ENCODE measurements at regions not wholly inside any gene's neighbourhood (a gene's known extent, or its start where the extent isn't known, plus 50 kb on each side); places are given as distances from the start of the nearest gene placed in this dataset.

DNA sequence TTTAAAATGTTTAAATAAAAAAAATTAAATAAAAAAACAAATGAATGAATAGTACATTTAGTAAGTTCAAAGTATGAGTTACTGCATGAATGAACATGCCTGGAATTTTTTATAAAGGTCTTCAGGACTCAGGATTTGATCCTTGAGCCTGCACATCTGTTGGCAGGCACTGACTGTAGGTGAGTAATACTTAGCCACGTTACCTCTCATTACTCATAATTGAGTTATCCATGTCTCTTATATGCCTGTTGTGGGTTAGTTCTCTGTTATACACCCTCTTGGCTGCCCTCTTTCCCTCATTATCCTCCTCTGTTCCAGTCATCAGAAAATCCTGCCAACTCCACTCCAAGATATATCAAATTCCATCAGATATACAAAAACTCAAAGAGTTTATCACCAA lies 276.0 kb downstream of the FBXW7 start:
- no peak for TF ChIP-seq RAD21 (IDR thresholded peaks at IDR 0.05; ENCODE audit: low read depth)
- TF ChIP-seq TEAD4 (IDR thresholded peaks at IDR 0.05): no peak
- TF ChIP-seq, protein P1, sequence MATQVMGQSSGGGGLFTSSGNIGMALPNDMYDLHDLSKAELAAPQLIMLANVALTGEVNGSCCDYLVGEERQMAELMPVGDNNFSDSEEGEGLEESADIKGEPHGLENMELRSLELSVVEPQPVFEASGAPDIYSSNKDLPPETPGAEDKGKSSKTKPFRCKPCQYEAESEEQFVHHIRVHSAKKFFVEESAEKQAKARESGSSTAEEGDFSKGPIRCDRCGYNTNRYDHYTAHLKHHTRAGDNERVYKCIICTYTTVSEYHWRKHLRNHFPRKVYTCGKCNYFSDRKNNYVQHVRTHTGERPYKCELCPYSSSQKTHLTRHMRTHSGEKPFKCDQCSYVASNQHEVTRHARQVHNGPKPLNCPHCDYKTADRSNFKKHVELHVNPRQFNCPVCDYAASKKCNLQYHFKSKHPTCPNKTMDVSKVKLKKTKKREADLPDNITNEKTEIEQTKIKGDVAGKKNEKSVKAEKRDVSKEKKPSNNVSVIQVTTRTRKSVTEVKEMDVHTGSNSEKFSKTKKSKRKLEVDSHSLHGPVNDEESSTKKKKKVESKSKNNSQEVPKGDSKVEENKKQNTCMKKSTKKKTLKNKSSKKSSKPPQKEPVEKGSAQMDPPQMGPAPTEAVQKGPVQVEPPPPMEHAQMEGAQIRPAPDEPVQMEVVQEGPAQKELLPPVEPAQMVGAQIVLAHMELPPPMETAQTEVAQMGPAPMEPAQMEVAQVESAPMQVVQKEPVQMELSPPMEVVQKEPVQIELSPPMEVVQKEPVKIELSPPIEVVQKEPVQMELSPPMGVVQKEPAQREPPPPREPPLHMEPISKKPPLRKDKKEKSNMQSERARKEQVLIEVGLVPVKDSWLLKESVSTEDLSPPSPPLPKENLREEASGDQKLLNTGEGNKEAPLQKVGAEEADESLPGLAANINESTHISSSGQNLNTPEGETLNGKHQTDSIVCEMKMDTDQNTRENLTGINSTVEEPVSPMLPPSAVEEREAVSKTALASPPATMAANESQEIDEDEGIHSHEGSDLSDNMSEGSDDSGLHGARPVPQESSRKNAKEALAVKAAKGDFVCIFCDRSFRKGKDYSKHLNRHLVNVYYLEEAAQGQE (IDR thresholded peaks at IDR 0.05; ENCODE audit: low read depth): no peak
- TF ChIP-seq CREB1 (IDR thresholded peaks at IDR 0.05; ENCODE audit: low read depth): no peak
- TF ChIP-seq ZBTB7A (IDR thresholded peaks at IDR 0.05; ENCODE audit: low read depth): no peak
- TF ChIP-seq TAF1 (IDR thresholded peaks at IDR 0.05; ENCODE audit: low read depth): no peak
- TF ChIP-seq EP300 (IDR thresholded peaks at IDR 0.05; ENCODE audit: borderline replicate concordance): no peak
- TF ChIP-seq, protein P2, sequence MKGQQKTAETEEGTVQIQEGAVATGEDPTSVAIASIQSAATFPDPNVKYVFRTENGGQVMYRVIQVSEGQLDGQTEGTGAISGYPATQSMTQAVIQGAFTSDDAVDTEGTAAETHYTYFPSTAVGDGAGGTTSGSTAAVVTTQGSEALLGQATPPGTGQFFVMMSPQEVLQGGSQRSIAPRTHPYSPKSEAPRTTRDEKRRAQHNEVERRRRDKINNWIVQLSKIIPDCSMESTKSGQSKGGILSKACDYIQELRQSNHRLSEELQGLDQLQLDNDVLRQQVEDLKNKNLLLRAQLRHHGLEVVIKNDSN (IDR thresholded peaks at IDR 0.05): no peak
- TF ChIP-seq EGR1 (IDR thresholded peaks at IDR 0.05): no peak
- TF ChIP-seq, protein P3, sequence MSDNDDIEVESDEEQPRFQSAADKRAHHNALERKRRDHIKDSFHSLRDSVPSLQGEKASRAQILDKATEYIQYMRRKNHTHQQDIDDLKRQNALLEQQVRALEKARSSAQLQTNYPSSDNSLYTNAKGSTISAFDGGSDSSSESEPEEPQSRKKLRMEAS (IDR thresholded peaks at IDR 0.05): no peak
- TF ChIP-seq YY1 (IDR thresholded peaks at IDR 0.05; ENCODE audit: low read depth): no peak
- TF ChIP-seq CEBPB (IDR thresholded peaks at IDR 0.05): no peak
- TF ChIP-seq TCF12 (IDR thresholded peaks at IDR 0.05; ENCODE audit: low read depth): no peak
- no peak for TF ChIP-seq NFIC (IDR thresholded peaks at IDR 0.05)
- TF ChIP-seq FOXM1 (IDR thresholded peaks at IDR 0.05; ENCODE audit: borderline replicate concordance, low read depth): no peak

DNA sequence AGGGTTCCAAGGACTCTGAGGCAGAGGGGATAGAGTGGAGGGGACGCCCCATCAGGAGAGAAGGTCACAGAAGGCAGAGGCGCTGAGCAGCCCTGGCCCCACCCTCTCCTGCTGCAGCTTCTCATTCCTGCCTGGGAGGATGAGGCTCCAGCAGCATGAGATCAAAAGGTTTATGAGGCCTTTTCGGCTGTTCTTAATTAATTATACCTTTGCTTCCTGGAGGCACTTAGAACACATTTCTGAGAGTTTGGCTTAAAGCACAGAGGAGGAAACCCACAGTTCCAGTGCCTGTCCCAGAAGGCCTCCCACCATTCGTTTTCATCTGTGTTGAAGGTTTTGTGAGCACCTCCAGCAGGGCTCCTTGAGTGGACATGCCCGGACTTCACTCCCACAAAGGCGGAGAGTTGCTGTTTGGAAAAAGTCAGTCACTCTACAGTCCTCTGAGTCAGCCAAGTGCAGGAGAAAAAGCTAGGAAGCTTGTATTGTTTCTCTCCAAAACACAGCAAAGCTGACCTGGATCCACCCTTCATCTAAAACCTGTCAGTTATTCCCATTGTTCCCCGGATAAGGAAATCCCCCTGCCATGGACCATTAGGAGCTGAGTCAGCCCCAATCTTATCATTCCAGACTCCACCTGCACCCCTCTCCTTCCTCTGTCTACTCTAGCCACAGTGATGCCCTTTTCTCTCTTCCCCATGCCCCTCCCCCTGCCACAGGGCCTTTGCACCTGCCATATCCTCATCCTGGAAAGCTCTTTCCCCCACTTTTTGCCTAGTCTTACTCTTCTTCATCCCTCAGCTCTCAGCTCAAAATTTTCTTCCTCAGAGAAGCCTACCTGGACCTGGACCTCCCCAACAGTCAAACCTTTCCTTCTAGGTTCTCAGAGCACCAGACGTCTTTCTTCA lies 276.8 kb downstream of the FBXW7 start:
- TF ChIP-seq EGR1 (IDR thresholded peaks at IDR 0.05) (no peak), ZBTB7A (IDR thresholded peaks at IDR 0.05; ENCODE audit: low read depth) (no peak), FOXM1 (IDR thresholded peaks at IDR 0.05; ENCODE audit: borderline replicate concordance, low read depth) (no peak), RAD21 (IDR thresholded peaks at IDR 0.05; ENCODE audit: low read depth) (no peak), TCF12 (IDR thresholded peaks at IDR 0.05; ENCODE audit: low read depth) (no peak), NFIC (IDR thresholded peaks at IDR 0.05) (no peak), EP300 (IDR thresholded peaks at IDR 0.05; ENCODE audit: borderline replicate concordance) (no peak), TAF1 (IDR thresholded peaks at IDR 0.05; ENCODE audit: low read depth) (no peak), TEAD4 (IDR thresholded peaks at IDR 0.05) (no peak), YY1 (IDR thresholded peaks at IDR 0.05; ENCODE audit: low read depth) (no peak), CREB1 (IDR thresholded peaks at IDR 0.05; ENCODE audit: low read depth) (no peak), CEBPB (IDR thresholded peaks at IDR 0.05) (no peak)
- TF ChIP-seq, protein P1 (IDR thresholded peaks at IDR 0.05; ENCODE audit: low read depth): no peak
- TF ChIP-seq, protein P2 (IDR thresholded peaks at IDR 0.05): no peak
- TF ChIP-seq, protein P3 (IDR thresholded peaks at IDR 0.05): no peak

DNA sequence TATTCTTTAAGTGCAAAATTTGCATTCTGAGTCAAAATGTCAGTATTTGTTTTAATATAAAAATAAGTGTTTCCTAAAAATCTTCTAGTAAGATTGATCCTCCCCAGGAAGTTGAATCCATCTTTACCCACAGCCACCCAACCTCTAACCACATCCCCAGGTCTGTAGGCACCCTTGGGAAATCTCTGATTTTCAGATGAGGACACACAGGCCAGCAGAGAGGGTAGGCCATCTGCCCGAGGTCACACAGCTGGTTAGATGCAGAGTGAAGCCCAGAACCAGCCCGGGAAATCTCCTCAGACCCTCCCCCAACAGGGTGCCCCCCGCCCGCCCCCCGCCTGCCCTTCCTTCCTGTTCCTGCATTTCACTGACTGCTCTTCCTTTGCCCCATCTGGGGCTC lies 277.5 kb downstream of the FBXW7 start:
- TF ChIP-seq EP300 (IDR thresholded peaks at IDR 0.05; ENCODE audit: borderline replicate concordance) (no peak), YY1 (IDR thresholded peaks at IDR 0.05; ENCODE audit: low read depth) (no peak), RAD21 (IDR thresholded peaks at IDR 0.05; ENCODE audit: low read depth) (no peak), FOXM1 (IDR thresholded peaks at IDR 0.05; ENCODE audit: borderline replicate concordance, low read depth) (no peak), NFIC (IDR thresholded peaks at IDR 0.05) (no peak), TEAD4 (IDR thresholded peaks at IDR 0.05) (no peak), TAF1 (IDR thresholded peaks at IDR 0.05; ENCODE audit: low read depth) (no peak), EGR1 (IDR thresholded peaks at IDR 0.05) (no peak), ZBTB7A (IDR thresholded peaks at IDR 0.05; ENCODE audit: low read depth) (no peak), CEBPB (IDR thresholded peaks at IDR 0.05) (no peak), CREB1 (IDR thresholded peaks at IDR 0.05; ENCODE audit: low read depth) (no peak), TCF12 (IDR thresholded peaks at IDR 0.05; ENCODE audit: low read depth) (no peak)
- TF ChIP-seq, protein P2 (IDR thresholded peaks at IDR 0.05): no peak
- TF ChIP-seq, protein P3 (IDR thresholded peaks at IDR 0.05): no peak
- TF ChIP-seq, protein P1 (IDR thresholded peaks at IDR 0.05; ENCODE audit: low read depth): no peak
